CD4-positive, alpha-beta T cell treated with Interleukin-17A for 4 hours (primary cell): ENCODE measurements at regions not wholly inside any gene's neighbourhood (a gene's known extent, or its start where the extent isn't known, plus 50 kb on each side); places are given as distances from the start of the nearest gene placed in this dataset.

Experiments used
- DNase-seq: peaks from one replicate; pipeline ENCODE4 v3.0.0-alpha.2; 2020; ENCODE audit warnings: mixed read lengths

DNA sequence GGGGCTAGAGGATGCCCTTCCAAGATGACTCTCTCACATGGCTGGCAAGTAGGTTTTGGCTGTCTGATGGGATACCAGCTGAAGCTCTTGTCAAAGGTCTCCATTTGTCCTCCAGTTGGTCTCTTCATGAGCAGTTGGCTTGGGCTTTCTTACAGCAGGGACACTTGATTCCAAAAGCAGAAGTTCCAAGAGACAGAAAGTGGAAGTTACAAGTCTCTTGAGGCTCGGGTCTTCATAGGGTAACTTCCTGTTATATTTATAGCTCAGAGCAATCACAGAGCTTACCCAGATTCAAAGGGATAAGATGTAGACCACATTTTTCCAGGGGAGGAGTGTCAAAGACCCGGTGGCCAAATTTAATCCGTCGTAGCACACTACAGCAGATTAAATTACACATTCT lies 440.0 kb downstream of the RFC3 start:
- no peak for DNase-seq

DNA sequence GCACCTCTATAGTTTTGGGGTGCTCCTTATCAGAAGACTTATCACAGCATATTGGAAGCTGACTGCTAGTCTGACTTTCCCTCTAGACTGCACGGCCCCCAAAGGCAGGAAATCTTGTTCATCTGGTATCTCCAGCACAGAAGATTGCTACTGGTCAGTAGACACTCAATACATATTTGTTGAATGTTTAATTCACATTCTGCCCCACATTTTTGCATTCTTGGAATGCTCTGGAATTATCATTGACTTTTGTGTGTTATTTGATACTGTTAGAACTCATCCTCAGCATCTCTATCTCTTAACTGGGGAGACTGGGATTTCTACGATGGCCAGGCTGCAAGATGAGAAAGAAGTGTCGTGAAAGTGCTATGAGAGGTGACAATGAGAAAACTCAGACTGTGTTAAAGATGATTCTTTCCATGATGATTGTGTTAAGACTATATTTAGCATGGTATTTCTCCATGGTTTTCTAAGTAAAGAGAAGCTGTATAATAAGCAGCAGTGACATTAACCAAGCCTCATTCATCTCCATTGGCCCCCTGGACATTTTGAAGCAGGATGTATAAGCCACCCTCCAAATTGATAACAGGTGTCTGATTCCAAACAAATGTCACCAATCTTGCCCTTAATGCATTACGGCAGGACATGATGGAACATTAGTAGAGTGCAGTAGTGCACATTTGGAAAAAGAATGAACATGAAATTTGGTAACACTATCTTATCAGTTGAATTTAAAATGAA lies 440.9 kb downstream of the RFC3 start:
- no peak for DNase-seq

DNA sequence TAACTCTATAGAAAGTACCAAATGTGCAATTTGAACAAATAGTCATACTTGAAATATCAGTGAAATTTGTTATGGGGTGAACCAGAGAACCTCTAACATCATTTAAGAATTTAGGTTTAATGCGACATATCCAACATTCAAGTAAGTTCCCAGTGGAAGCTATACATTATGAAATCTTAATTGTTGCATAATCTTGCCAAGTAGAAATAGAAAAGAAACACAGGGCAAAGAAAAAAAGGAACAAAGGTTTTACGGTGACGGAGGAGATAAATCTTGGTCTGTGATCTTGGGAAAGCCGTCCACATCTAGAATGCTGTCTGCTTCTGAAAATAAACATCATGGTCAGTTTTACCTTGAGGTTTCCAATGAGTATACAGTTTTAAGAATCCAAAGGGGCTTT lies 445.7 kb downstream of the RFC3 start:
- DNase-seq = no peak

DNA sequence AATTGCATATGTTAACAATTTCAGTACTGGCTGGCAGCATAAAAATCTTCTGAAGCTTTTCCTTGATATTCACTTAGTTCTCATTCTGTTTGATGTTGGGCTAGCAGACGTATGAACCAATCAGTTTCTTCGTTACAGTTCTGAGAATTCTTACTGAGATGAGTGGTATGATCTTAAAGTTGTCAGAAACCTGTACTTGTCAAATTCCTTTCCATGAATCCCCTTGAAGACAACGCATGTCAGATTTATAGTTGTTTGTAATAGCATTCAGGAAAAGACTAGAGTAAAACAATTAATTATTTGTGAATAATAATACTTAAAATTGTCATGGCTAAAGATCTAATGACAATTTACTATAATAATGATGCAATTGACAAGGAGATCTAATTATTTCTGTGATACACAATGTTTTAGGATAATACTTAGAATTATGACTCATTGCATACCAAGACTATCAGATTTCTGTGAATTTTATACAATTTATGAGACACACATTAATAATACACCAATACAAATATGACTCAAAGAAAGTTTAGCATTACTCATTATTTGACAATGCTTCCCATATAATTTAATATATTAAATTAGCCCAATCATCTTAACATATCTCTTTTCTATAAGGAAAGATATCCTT lies 447.2 kb downstream of the RFC3 start:
- no peak for DNase-seq

DNA sequence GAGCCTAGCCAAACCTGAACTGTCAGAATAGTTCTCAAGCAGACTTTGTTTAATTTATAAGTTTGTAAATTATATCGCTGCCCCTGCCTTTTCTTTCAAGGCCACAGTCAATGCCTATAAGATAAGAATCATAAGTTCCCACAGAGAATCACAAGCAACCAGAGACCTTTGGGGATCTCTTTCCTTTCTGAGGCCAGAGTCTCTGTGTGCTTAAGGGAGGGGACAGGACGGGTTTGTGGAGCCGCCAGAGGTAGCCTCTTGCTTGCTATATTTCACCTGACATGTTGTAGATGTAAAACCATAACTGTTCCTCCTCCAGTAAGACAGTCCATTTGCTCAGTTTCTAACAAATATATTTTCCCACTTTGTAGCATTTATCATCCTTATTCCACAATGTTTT lies 458.8 kb downstream of the RFC3 start:
- no peak for DNase-seq

DNA sequence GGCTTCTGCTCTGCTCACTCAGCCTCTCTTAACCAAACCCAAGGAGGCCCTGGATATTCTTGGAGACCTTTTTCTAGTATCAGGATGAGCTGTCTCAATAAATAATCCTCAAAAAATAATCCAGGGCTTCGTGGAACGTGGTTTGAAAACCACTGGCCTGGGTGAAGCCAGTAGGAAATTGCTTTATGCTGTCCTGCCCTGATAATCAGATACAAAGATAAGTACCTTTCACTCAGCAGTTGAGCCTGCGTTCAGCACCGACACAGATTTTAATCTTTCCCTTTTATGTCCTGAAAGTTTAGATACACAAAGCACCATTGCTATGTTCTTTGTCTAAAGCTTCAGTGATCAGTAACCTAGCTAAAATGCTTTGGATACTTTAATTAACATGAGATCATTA lies 460.0 kb downstream of the RFC3 start:
- DNase-seq = no peak

DNA sequence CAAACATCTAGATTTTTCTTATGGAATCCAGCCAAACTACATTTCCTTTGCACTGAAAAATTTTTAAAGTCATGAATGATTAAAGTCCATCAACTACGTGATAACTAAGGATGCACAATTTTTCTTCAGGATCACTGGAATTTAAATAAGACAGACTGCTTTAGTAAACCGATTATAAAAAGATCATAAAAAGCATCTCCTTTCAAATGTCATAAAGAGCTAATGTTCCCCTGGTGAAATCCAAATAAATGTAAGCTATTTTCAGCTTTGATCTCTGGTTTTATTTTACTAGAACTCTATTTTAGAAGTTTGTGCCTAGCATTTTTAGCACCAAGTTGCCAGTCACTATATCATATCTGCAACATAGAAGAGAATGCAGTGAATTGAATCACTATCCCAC lies 460.8 kb downstream of the RFC3 start:
- no peak for DNase-seq

DNA sequence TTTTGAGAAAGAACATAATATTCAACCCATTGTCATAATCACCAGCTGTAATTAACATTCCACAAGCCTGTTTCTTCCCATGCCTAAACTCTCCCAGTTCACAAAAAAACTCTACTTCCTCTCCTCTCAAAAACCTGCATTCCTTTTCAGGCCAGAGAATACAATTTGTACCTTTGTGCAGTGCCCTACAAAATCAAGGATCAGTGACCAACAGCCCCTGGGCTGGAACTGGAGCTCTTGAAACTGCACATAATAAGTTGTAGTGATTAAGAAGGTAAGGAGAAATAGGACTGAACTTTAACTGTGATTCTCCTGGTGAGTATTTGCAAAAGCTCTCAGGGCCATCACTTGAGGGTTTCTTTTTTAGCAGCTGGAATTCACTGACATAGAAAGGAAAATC lies 472.7 kb downstream of the RFC3 start:
- no peak for DNase-seq

DNA sequence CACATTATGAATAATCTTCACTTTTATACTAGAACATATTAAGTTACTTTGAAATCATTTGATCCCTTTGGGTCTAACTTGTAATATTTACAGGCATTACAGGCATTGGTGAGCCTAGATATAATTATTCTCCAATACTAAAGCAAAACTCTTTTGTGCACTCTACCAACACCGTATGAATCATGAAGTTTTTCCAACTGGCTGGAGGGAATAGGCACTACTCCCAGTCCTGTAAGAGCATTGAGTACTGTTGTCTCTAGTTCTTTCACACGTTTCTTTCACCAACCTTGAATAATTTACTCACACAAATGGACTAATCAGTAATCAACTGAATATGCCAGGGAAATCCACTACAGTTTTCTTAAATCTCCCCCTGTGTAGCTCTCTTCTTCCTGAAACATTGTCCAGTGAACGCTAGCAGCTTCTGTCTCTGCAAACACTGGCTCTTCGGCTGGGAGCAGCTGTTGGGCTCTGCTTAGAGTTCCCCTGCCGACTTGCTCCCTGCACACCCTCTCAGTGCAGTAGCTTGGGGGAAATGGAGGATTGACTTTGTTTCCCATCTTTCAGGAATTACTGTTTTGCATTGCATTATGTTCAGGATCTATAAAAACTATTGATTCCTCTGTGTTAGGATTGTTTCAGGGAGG lies 476.7 kb downstream of the RFC3 start:
- no peak for DNase-seq

DNA sequence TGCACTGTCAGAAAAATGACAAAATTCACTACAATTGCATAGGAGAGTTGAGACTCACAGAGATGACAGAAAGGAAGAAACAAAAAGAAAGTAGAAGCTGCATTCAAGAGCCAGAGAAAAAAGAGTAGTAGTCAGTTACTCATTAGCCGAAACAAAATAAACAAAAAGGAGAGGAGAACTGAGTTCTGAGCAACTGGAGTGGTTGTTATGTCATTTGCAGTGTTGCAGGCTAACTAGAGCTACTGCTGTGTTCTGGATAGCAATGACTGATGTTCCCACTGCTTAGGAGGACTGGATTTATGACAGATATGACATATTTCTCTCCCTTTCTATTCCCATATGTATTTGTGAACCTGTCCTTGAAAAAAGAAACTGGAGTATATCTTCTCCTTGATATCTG lies 482.6 kb downstream of the RFC3 start:
- DNase-seq = no peak

DNA sequence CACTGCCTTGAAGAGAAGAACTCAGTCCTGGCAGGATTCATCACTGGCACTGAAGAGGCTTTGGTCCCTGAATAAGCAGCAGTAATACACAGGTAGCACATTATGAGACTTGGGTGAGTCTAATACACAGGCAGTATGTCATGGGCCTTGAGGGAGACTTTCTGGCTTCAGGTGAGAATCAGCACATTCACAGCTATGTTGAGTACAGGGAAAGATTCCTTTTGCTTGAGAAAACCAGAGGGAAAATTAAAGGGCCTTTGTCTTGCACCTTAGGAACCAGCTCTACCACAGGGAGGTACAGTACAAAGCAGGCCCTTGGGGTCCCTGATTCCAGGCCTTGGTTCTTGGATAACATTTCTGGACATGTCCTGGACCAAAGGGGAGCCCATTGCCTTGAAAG lies 484.6 kb downstream of the RFC3 start:
- no peak for DNase-seq

DNA sequence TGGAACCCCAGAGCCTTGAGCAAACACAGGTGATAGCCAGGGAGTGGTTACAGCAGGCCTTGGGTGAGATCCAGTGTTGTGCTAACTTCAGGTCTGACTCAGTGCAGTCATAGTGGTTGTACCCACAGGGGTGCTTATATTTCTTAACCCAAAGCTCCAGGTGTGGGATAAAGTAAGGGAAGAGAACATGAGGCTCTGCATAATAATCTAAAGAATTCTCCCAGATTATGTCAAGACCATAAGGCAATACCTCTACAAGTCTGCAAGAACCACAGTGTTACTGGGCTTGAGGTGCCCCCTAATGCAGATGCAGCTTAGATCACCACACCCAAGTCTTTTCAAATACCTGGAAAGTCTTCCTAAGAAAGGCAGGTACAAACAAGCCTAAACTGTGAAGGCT lies 485.4 kb downstream of the RFC3 start:
- no peak for DNase-seq

DNA sequence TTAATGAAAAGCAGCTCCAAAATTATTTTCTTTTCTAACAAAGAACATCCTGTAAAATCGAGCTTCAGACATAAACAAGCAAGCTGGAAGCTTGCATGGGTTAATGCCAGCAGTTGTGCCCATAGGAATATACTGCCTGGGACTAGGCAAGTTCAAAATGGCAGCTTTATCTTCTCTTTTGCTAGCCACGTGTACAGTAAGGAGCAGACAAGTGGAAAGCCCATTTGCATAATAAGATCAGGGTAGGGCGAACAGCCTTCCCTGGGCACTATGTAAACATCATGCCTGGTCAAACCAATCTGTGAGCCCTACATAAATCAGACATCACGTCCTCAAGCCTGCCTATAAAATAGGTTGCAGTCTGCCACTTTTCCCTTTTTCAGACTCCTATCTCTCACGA lies 489.7 kb downstream of the RFC3 start:
- no peak for DNase-seq

DNA sequence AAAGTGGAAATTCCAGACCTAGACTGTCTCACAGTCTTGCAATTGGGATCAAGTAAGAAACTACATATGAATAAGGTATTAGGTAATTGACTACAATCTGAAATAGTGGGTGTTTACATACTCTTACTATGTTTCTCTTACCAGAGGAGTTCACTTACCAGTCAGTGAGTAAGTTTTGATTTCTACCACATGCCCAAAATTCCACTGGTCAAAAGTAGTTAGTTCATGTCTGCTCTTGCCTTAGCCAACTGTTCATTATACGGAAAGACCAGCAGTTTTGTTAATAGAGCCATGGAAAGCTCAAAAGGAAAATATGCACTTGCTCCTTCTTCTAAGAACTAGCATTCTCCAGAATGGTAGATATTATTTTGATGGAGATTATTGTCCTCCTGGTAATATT lies 490.8 kb downstream of the RFC3 start:
- no peak for DNase-seq

DNA sequence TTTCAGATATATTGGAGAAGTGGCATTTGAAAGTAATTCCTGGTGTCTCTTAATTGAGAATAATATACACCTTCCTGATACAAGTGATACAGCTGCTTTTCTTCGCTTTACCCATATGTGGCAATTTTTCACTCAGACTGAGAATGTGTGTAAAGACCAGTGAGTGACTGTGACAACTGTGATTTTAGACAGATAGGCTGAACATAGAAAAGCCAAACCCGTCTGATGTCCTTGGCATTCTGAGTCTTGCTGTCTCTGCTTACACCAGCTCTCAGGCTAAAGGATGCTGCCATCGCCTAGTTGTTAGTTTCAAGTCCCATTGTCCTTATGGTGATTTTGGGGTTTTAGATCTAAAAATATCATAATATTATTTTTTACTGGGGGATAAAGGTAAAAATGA lies 492.6 kb downstream of the RFC3 start:
- DNase-seq = no peak

DNA sequence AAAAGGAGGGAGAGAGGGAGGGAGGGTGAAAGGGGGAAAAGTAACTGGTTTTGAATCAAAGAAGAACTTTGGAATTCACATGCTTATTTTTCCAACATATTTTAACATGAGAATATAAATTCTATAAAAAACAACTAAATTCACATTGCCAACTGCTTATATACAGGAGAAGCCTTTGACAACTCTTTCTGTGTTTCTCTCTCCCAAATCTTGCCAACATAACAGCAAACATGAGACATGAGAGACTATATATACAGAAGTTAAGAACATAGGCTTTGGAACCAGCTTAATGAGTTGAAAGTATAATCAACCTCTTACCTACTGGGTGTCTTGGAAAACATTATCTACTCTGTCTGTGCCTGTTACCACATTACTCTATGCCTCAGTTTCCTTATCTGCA lies 493.3 kb downstream of the RFC3 start:
- DNase-seq = no peak

DNA sequence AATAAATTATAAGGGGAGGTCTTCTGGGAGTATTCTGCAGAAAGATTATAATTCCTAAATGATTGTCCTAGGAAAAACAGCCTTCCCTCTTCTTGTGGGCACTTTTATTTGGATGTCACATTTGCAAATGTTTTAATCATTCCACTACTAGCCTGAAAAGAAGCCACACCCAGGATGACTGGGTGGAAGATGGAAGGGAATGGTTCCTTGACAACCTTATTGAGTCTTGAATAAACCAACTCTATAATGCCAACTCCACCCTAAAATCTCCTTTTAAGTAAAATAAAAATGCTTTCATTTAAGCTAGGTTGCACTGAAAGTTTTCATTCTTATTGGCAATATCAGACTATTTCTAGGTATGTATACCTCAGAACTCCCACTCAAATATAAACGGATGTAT lies 494.6 kb downstream of the RFC3 start:
- no peak for DNase-seq

DNA sequence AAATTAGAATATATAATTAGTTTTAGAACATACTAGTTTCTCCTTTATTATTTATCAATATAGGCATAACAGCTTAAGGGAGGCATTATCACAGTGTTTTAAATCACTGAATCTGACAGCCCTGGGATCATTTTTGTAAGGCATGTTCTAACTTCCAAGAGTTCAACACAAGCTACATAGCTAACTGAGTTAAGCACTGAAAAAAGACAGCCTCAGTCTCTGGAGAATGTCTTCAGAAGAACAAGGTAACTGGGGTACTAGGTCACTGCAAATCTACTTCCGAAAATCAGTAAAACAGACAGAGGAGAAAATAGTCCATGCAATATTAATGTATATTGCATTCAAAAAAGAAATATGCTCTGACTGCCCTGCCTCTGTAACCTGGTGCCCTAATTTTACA lies 502.1 kb downstream of the RFC3 start:
- no peak for DNase-seq

DNA sequence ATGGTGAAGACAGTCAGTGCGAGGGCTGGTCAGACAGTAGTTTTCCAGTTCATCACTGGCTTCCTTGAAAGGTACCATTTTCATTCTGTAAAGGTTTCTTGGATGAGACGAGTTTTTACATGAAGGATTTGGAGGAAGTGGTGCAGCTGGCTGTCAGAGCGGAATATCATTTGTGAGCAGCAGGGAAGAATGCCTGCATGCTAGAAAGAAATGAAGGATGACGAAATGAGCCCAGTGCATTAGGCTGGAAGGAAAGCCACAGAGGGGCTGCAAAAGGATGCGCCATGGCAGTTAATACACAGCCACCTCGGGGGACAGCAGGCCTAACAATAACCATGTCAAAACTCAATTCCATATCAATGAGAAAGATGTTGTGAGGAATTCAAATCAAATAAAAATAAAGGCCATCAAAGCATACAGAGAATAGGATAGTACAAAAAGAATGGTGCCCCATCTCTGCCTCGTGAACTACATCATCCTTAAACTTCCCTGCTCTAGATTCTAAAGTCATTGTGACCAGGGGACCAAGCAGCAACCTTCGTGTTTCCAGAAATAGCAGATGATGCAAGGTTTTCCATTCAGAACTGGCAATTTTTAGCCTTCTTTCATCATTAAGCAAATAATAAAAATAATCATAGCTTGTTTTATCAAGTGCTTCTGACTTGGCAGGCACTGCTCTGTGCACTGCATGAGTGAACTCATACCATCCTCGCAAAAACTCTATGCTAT lies 504.2 kb downstream of the RFC3 start:
- no peak for DNase-seq

DNA sequence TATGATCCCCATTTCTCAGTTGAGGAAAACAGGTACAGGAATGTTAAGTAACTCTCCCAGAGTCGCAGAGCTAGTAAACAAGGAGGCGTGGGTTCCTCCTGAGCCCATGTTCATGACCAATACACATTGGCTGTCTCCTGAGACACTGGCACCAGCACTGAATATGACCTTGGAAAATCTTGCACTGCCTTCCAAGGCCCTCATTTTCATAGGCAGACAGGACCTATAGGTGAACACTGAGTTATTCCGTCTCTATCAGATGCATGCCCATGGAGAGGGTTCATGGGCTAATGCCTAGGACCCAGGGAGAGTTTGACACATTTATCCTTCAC lies 504.8 kb downstream of the RFC3 start:
- DNase-seq = no peak

DNA sequence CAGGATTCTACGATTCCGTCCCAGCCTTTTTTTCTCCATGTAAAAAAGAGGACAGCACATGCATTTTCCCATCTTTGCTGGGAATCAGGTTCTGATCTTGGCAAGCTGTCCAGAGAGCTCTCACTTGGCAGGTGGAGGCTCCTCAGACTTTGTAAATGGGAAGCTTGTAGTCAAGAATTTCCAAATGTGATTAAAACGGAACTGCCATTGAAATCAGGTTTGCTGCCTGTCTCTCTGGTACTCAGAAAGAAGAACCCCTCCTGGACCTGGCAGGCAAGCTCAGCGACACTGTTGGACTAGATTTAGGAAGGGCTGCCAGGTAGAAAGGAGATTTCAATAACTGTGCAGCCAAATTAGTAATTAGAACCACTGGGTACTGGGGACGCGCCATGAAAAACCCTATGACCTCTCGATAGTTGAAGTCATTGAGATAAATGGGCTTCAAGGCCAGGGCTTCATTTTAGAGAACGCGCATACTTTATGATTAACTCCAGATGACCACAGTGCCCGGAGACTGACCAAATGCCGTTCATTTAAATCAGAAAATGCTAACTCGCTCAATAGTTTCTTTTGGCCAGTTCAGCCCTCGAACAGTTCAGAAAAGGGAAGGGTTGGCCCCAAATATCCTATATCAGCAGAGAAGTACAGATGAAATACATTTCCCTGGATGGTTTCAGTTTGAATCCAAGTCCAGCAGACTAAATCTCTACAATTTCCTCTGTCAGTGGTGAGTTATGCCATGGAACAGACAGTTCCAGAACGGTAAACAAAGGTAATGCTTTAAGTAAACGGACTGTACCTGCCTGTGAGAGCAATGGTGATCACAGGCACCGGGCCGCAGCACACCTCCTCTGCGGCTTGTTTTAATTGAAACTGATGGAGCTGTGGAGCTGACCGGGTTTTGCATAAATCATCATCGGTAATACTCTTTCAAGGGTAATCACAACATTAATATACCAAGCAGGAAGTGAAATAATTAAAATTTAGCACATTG lies 517.4 kb downstream of the RFC3 start:
- no peak for DNase-seq

DNA sequence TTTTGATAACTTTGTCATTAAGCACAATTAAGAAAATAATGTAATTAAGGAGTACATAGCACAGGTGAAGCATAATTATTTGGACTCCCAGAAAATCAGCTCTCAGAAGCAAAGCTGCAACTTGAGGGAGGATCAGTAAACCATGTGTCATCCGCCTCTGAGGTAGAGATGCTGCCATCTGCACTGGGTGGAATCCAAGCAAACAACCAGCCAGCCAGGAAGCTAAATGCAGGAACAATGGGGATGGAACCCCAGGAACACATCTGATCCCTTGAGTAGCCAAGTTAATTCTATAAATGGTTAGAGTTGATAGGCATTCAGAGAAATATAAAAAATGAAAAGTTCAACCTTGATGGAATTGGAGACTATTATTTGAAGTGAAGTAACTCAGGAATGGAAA lies 520.2 kb downstream of the RFC3 start:
- no peak for DNase-seq

DNA sequence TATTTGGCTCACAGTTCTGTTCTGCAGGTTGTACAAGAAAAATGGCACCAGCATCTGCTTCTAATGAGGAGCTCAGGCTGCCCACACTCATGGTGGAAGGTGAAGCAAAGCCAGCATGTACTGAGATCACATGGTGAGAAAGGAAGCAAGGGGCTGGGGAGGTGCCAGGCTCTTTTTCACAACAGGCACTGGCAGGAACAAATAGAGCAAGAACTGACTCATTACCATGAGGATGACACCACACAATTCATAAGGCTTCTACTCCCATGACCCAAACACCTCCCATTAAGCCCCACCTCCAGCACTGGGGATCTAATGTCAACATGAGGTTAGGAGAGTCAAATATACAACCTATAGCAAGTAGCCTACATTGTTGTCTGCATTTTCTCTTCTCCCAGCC lies 522.6 kb downstream of the RFC3 start:
- DNase-seq = no peak
